OCI-LY7 (cell line): ENCODE measurements at regions not wholly inside any gene's neighbourhood (a gene's known extent, or its start where the extent isn't known, plus 50 kb on each side); places are given as distances from the start of the nearest gene placed in this dataset.

Source experiments
- CTCF ChIP-seq: fragments of 200-600 bp; sonication (generic); conservative IDR thresholded peaks from 2 replicates; pipeline ENCODE4 v1.5.1; 2014; ENCODE audit warnings: mild to moderate bottlenecking, antibody characterized with exemption, low read length, moderate library complexity, mixed read lengths
- EZH2phosphoT487 ChIP-seq: fragments of 200-600 bp; sonication (generic); IDR thresholded peaks from 2 replicates; pipeline ENCODE4 v1.6.1; 2018; ENCODE audit warnings: low read depth, borderline replicate concordance, mild to moderate bottlenecking, mixed run types, antibody characterized with exemption, low read length, moderate library complexity, mixed read lengths

- TF ChIP-seq CTCF = no peak
- no peak for TF ChIP-seq EZH2phosphoT487
Measured at GRCh38 chr1:112061901-112062320, 72.4 kb upstream of the KCND3 start.
